Ovary (tissue), 7 donors: ENCODE measurements at regions not wholly inside any gene's neighbourhood (a gene's known extent, or its start where the extent isn't known, plus 50 kb on each side); places are given as distances from the start of the nearest gene placed in this dataset.

Source experiments
- DNase-seq, 5 donors: peaks; one replicate each; pipeline ENCODE4 v3.0.0-alpha.2; 2019 to 2020
- H3K27ac ChIP-seq, 2 donors: fragments of 200-600 bp; one replicate each; pipeline versions ENCODE4 v1.5.1 to v1.8.0; 2019 to 2022
- H3K27me3 ChIP-seq: fragments of 200-600 bp; one replicate; pipeline ENCODE4 v1.8.0; 2022
- H3K36me3 ChIP-seq: fragments of 200-600 bp; sonication (generic); one replicate; pipeline ENCODE4 v1.5.1; 2019
- H3K4me1 ChIP-seq: one replicate; pipeline ENCODE4 v1.8.1; 2013; ENCODE audit warnings: mild to moderate bottlenecking, moderate library complexity; ENCODE audit not compliant: insufficient read depth
- H3K4me3 ChIP-seq: fragments of 200-600 bp; sonication (generic); one replicate; pipeline ENCODE4 v1.5.1; 2017
- H3K9me3 ChIP-seq, 2 donors: fragments of 200-600 bp in 1 of 2; sonication (generic) in 1 of 2; one replicate each; pipeline versions ENCODE4 v1.5.1 to v1.8.1; 2013 to 2019; ENCODE audit warnings: mild to moderate bottlenecking in 1 of 2, moderate library complexity in 1 of 2
- EP300 ChIP-seq: sonication (generic); formaldehyde crosslinking; IDR thresholded peaks from one replicate; pipeline ENCODE4 v1.6.1; 2017; ENCODE audit warnings: antibody characterized with exemption
- POLR2A ChIP-seq: fragments of 450-650 bp; IDR thresholded peaks from one replicate; pipeline ENCODE4 v1.6.1; 2017; ENCODE audit warnings: antibody characterized with exemption, mild to moderate bottlenecking, moderate library complexity
- WGBS, 3 donors: extraction: QIAGEN DNeasy Blood & Tissue Kit in 1 of 3; methylation state at CpG; one replicate each; pipeline versions ENCODE4 v1.1.5 to v1.1.7; 2013 to 2017; 5-methylcytosine and 5-hydroxymethylcytosine counted together
- intact Hi-C, 4 donors: fragments of 100-400 bp; cut with DNase I; formaldehyde crosslinking; loops; one replicate each; pipeline versions ENCODE4 v1.11.0 to v1.15.1; 2022 to 2023
- TF ChIP-seq, protein P1 (sequence below), 3 donors: fragments of 450-650 bp in 2 of 3; fragments of 200-600 bp in 1 of 3; IDR thresholded peaks; one replicate each; pipeline versions ENCODE4 v1.5.1 to v1.8.0; 2016 to 2022; ENCODE audit warnings: antibody characterized with exemption in 3 of 3, mild to moderate bottlenecking in 1 of 3
- donor health status: DM: no; HTN: no; CAD: no; lungs with moderate emphysema.
- donor health status: DM: no; HTN: no; CAD: no.
- donor health status: Bipolar disorder and iron deficiency.
- donor health status: DM: no; HTN: no; CAD: no.
- donor health status: DM: yes; HTN: yes; CAD: no.

DNA sequence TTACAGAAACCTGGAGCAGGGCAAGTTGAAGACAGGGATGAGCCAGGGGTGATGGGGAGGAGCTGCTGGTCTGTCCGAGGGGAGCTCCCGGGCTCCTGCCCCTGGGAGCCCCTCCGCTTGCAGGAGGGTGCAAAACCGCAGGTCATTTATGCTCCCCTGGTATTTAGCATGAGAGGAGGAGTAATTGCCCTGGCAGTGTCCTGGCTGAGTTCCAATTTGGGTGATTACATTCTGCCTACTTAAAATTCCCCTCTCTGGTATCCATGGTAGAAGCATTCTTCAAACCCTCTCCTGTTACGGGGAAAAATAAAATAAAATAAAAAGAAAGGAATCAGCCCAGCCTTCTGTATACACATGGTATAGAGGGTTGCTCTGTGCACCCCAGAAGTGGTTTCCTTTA is 61.7 kb upstream of the VRK1 start:
- Histone ChIP-seq H3K9me3 (no peaks in the 10 kb centered on the region), H3K36me3 (no peaks in the 10 kb centered on the region), H3K27ac (no peak overlapping the region), H3K4me3 (no peak overlapping the region), H3K4me1 (no peaks in the 10 kb centered on the region), H3K27me3 (no peaks in the 10 kb centered on the region)
- 25 to 32% (median 28%) methylated on average over 5 of the region's 5 CpGs for WGBS, 3 donors
- intact Hi-C loops, result no loop called here
- DNase-seq, result no peak
- TF ChIP-seq, protein P1, sequence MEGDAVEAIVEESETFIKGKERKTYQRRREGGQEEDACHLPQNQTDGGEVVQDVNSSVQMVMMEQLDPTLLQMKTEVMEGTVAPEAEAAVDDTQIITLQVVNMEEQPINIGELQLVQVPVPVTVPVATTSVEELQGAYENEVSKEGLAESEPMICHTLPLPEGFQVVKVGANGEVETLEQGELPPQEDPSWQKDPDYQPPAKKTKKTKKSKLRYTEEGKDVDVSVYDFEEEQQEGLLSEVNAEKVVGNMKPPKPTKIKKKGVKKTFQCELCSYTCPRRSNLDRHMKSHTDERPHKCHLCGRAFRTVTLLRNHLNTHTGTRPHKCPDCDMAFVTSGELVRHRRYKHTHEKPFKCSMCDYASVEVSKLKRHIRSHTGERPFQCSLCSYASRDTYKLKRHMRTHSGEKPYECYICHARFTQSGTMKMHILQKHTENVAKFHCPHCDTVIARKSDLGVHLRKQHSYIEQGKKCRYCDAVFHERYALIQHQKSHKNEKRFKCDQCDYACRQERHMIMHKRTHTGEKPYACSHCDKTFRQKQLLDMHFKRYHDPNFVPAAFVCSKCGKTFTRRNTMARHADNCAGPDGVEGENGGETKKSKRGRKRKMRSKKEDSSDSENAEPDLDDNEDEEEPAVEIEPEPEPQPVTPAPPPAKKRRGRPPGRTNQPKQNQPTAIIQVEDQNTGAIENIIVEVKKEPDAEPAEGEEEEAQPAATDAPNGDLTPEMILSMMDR (IDR thresholded peaks at IDR 0.05), result no peak
- no peak for TF ChIP-seq EP300
- TF ChIP-seq POLR2A, result no peak

DNA sequence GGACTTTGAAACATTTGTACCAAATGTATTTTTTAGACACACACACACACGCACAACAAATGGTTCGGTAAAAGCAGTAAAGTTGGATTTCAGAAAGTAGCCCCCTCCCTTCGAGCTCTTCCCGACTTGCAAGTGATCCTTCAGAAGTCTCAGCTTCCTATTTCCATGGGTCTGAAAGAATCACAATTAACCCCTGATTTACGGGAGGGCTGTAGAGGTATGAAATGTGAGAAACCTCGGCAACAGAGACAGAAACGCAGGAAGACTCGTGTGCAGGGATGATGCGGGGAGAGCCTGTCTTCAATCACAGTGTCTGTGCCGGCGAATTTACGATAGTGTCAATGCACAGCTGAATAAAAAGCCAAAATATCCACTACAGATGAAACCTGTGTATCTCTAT is 60.7 kb upstream of the VRK1 start:
- Histone ChIP-seq H3K27ac (no peak overlapping the region), H3K4me3 (no peak overlapping the region), H3K9me3 (no peaks in the 10 kb centered on the region), H3K27me3 (no peaks in the 10 kb centered on the region), H3K36me3 (no peaks in the 10 kb centered on the region), H3K4me1 (no peaks in the 10 kb centered on the region)
- no peak for DNase-seq
- TF ChIP-seq, protein P1 (IDR thresholded peaks at IDR 0.05), result no peak
- TF ChIP-seq POLR2A (no peak), EP300 (no peak)
- intact Hi-C loops, result no loop called here
- WGBS, 3 donors, result 26 to 41% (median 33%) methylated on average over 12 of the region's 12 CpGs

DNA sequence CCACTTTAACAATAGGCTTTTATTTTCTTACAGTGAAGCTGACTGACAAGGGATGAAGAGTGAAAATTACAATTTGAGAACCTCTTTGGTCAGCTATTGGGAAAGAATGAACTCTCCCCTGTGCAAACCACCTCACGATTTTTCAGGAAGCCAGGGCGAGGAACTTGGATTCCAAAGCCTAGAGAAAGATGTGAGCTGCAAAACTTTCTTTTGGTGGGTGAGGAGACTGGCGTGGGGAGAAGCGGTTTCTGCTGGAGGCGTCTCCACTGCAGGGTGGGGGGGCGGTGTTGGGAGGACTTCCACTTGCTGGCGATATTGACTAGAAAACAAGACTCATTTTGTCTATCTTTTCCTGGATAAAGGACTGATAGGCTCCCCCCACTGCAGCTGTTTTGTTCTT is 59.3 kb upstream of the VRK1 start:
- WGBS, 3 donors, result 14 to 30% (median 17%) methylated on average over 7 of the region's 7 CpGs
- H3K36me3 ChIP-seq, result no peaks in the 10 kb centered on the region
- no peaks in the 10 kb centered on the region for H3K27me3 ChIP-seq
- no peak overlapping the region for H3K4me3 ChIP-seq
- H3K9me3 ChIP-seq, result no peaks in the 10 kb centered on the region
- no peak for DNase-seq
- H3K4me1 ChIP-seq, result peaks cover 2% of the 10 kb centered on the region
- intact Hi-C loops, result no loop called here
- H3K27ac ChIP-seq, result no peak overlapping the region
- TF ChIP-seq, protein P1 (IDR thresholded peaks at IDR 0.05), result no peak
- no peak for TF ChIP-seq POLR2A
- no peak for TF ChIP-seq EP300

DNA sequence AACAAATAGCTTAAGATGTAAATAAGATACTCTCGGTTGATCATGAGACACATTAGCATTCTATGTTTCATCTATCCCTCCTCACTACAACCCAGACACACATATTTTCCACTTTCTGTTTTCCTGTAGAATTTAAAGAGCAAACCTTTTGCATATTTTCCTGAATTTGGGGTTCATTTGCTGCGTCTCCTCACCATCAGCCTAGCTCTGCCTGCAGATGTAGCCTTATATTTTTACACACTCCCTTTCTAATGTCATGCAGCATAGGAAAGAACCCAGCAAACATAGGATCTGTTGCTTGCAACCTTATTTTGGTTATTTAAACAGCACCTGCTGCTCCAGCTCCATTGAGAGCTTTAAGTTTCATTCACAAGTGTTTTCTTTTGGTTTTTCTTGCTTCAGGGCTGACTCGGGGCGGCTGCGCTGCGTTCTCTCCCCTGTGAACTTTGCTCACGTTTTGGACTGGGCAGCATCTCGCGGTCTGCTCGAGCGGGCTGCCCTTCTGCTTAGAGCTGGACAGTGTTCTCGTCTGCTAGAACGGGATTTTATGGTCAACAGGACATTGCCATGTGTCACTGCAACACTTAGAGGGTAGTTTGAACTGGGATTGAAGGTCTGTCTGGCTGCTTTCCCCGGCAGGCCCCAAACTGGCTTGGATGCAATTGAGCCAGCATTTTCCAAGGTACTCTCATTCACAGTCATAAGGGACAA is 57.8 kb upstream of the VRK1 start:
- TF ChIP-seq, protein P1 (IDR thresholded peaks at IDR 0.05), result no peak
- no peak for TF ChIP-seq POLR2A
- TF ChIP-seq EP300, result no peak
- Histone ChIP-seq H3K4me1 (peaks cover 2% of the 10 kb centered on the region), H3K9me3 (no peaks in the 10 kb centered on the region), H3K27me3 (no peaks in the 10 kb centered on the region), H3K4me3 (no peak overlapping the region), H3K36me3 (no peaks in the 10 kb centered on the region), H3K27ac (no peak overlapping the region)
- intact Hi-C loops, result no loop called here
- no peak for DNase-seq
- WGBS, 3 donors, result 55 to 60% (median 60%) methylated on average over 14 of the region's 14 CpGs
